H9 (cell line): ENCODE measurements at regions not wholly inside any gene's neighbourhood (a gene's known extent, or its start where the extent isn't known, plus 50 kb on each side); places are given as distances from the start of the nearest gene placed in this dataset.

Source experiments
- DNase-seq: peaks from one replicate; pipeline ENCODE4 v3.0.0-alpha.2; 2017
- H2AFZ ChIP-seq: one replicate; pipeline ENCODE4 v1.6.1; 2013; ENCODE audit warnings: mild to moderate bottlenecking, low read length, control low read depth, moderate library complexity
- H2AK5ac ChIP-seq: 2 replicates; pipeline ENCODE4 v1.6.1; 2013; ENCODE audit warnings: low read length, control low read depth, mixed read lengths; ENCODE audit not compliant: insufficient read length
- H2BK120ac ChIP-seq: one replicate; pipeline ENCODE4 v1.6.1; 2013; ENCODE audit warnings: low read depth, mild to moderate bottlenecking, low read length, control low read depth, inconsistent platforms; ENCODE audit not compliant: poor library complexity, severe bottlenecking
- H2BK12ac ChIP-seq: 2 replicates; pipeline ENCODE4 v1.6.1; 2013; ENCODE audit warnings: low read length, control low read depth, mixed read lengths, low read depth; ENCODE audit not compliant: insufficient read length
- H2BK15ac ChIP-seq: 2 replicates; pipeline ENCODE4 v1.6.1; 2013; ENCODE audit warnings: low read depth, low read length, control low read depth
- H2BK20ac ChIP-seq: one replicate; pipeline ENCODE4 v1.6.1; 2013; ENCODE audit warnings: low read depth, mild to moderate bottlenecking, low read length, control low read depth, inconsistent platforms; ENCODE audit not compliant: poor library complexity, severe bottlenecking
- H2BK5ac ChIP-seq: 2 replicates; pipeline ENCODE4 v1.6.1; 2013; ENCODE audit warnings: low read length, control low read depth, mixed read lengths; ENCODE audit not compliant: insufficient read length
- H3K14ac ChIP-seq: 2 replicates; pipeline ENCODE4 v1.6.1; 2013; ENCODE audit warnings: low read length, control low read depth; ENCODE audit not compliant: insufficient read depth
- H3K18ac ChIP-seq: 2 replicates; pipeline ENCODE4 v1.6.1; 2013; ENCODE audit warnings: low read depth, mild to moderate bottlenecking, mixed read lengths, low read length, control low read depth; ENCODE audit not compliant: insufficient read length
- H3K23ac ChIP-seq: 2 replicates; pipeline ENCODE4 v1.6.1; 2013; ENCODE audit warnings: low read length, control low read depth, mixed read lengths, low read depth; ENCODE audit not compliant: insufficient read length
- H3K23me2 ChIP-seq: 2 replicates; pipeline ENCODE4 v1.6.1; 2013; ENCODE audit warnings: low read depth, mild to moderate bottlenecking, mixed read lengths, low read length, control low read depth; ENCODE audit not compliant: insufficient read length, poor library complexity, severe bottlenecking
- H3K27ac ChIP-seq: 2 replicates; pipeline ENCODE4 v1.5.1; 2013; ENCODE audit warnings: low read length, control low read depth, mixed read lengths, low read depth; ENCODE audit not compliant: insufficient read length
- H3K27me3 ChIP-seq: 2 replicates; pipeline ENCODE4 v1.6.1; 2013; ENCODE audit warnings: low read length, control low read depth, inconsistent platforms; ENCODE audit not compliant: insufficient read depth
- H3K4ac ChIP-seq: 2 replicates; pipeline ENCODE4 v1.6.1; 2013; ENCODE audit warnings: low read depth, mild to moderate bottlenecking, control low read depth, inconsistent platforms, low read length, moderate library complexity
- H3K4me1 ChIP-seq: 2 replicates; pipeline ENCODE4 v1.6.1; 2013; ENCODE audit warnings: low read length, control low read depth, inconsistent platforms; ENCODE audit not compliant: insufficient read depth
- H3K4me2 ChIP-seq: 2 replicates; pipeline ENCODE4 v1.6.1; 2013; ENCODE audit warnings: low read length, control low read depth, mixed read lengths; ENCODE audit not compliant: insufficient read length, insufficient read depth
- H3K56ac ChIP-seq: 2 replicates; pipeline ENCODE4 v1.6.1; 2013; ENCODE audit warnings: low read depth, mild to moderate bottlenecking, mixed read lengths, low read length, control low read depth; ENCODE audit not compliant: insufficient read length
- H3K79me1 ChIP-seq: 2 replicates; pipeline ENCODE4 v1.6.1; 2013; ENCODE audit warnings: low read depth, mild to moderate bottlenecking, moderate library complexity, low read length, control low read depth, inconsistent platforms; ENCODE audit not compliant: insufficient read depth, poor library complexity, severe bottlenecking
- H3K79me2 ChIP-seq: 2 replicates; pipeline ENCODE4 v1.6.1; 2013; ENCODE audit warnings: low read length, control low read depth, inconsistent platforms; ENCODE audit not compliant: insufficient read depth
- H3K9ac ChIP-seq: 2 replicates; pipeline ENCODE4 v1.6.1; 2013; ENCODE audit warnings: low read length, control low read depth, mixed read lengths; ENCODE audit not compliant: insufficient read length; ENCODE audit errors: extremely low read depth
- H3K9me3 ChIP-seq: one replicate; pipeline ENCODE4 v1.6.1; 2013; ENCODE audit warnings: low read depth, low read length, inconsistent platforms; ENCODE audit not compliant: control insufficient read depth
- H3T11ph ChIP-seq: one replicate; pipeline ENCODE4 v1.6.1; 2013; ENCODE audit warnings: mild to moderate bottlenecking, low read length, control low read depth, inconsistent platforms
- H4K20me1 ChIP-seq: one replicate; pipeline ENCODE4 v1.6.1; 2013; ENCODE audit not compliant: control insufficient read depth, insufficient read length, insufficient read depth
- H4K5ac ChIP-seq: 2 replicates; pipeline ENCODE4 v1.6.1; 2013; ENCODE audit warnings: low read depth, mild to moderate bottlenecking, mixed read lengths, low read length, control low read depth; ENCODE audit not compliant: insufficient read length
- H4K8ac ChIP-seq: replicated peaks from 2 replicates; pipeline ENCODE4 v1.6.1; 2013; ENCODE audit warnings: low read length, control low read depth, mixed read lengths, low read depth; ENCODE audit not compliant: insufficient read length
- H4K91ac ChIP-seq: 2 replicates; pipeline ENCODE4 v1.6.1; 2013; ENCODE audit warnings: low read depth, mild to moderate bottlenecking, moderate library complexity, mixed read lengths, low read length, control low read depth; ENCODE audit not compliant: insufficient read length
- H3K27ac Mint-ChIP-seq, 3 experiments: 2 replicates in 2 of 3; 3 replicates in 1 of 3; pipeline ENCODE4 v1.8.0; 2020 to 2021; ENCODE audit warnings: mixed read lengths in 3 of 3, mild to moderate bottlenecking in 1 of 3, moderate library complexity in 1 of 3
- H3K27me3 Mint-ChIP-seq: 2 replicates; pipeline ENCODE4 v1.8.0; 2021; ENCODE audit warnings: low read depth, mild to moderate bottlenecking, moderate library complexity, mixed read lengths
- H3K36me3 Mint-ChIP-seq, 3 experiments: 2 replicates in 2 of 3; 3 replicates in 1 of 3; pipeline ENCODE4 v1.8.0; 2020 to 2021; ENCODE audit warnings: low read depth in 3 of 3, mixed read lengths in 3 of 3; ENCODE audit not compliant: insufficient read depth in 1 of 3
- H3K4me1 Mint-ChIP-seq, 2 experiments: 2 replicates each; pipeline ENCODE4 v1.8.0; 2020; ENCODE audit warnings: mixed read lengths in 2 of 2
- H3K4me3 Mint-ChIP-seq, 2 experiments: 2 replicates in 1 of 2; 3 replicates in 1 of 2; pipeline ENCODE4 v1.8.0; 2020 to 2021; ENCODE audit warnings: mild to moderate bottlenecking in 2 of 2, mixed read lengths in 2 of 2, moderate library complexity in 1 of 2
- H3K9me3 Mint-ChIP-seq, 2 experiments: 2 replicates in 1 of 2; 3 replicates in 1 of 2; pipeline ENCODE4 v1.8.0; 2020; ENCODE audit warnings: mild to moderate bottlenecking in 2 of 2, mixed read lengths in 2 of 2, moderate library complexity in 1 of 2
- CTCF ChIP-seq: fragments of 200-600 bp; sonication (generic); conservative IDR thresholded peaks from 3 replicates; pipeline ENCODE4 v1.8.0; 2021; ENCODE audit warnings: antibody characterized with exemption, mild to moderate bottlenecking
- WGBS: extraction: QIAGEN DNeasy Blood & Tissue Kit; methylation state at CpG from one replicate; pipeline ENCODE4 v1.1.7; 2013; ENCODE audit warnings: missing lambda C conversion rate, low lambda C conversion rate, mixed read lengths; ENCODE audit not compliant: insufficient read length; ENCODE audit errors: extremely low coverage; 5-methylcytosine and 5-hydroxymethylcytosine counted together

- Histone ChIP-seq H3K18ac (no peak overlapping the region), H3K23me2 (no peaks in the 10 kb centered on the region), H2AK5ac (no peak overlapping the region), H3K23ac (no peak overlapping the region), H3K9me3 (no peaks in the 10 kb centered on the region), H3K79me1 (no peaks in the 10 kb centered on the region), H2BK12ac (no peak overlapping the region), H3K4me1 (no peaks in the 10 kb centered on the region), H2BK120ac (no peak overlapping the region), H3K4ac (no peak overlapping the region), H2BK20ac (no peak overlapping the region), H4K8ac (no peak overlapping the region), H3K79me2 (no peaks in the 10 kb centered on the region), H4K91ac (no peak overlapping the region), H3K27me3 (no peaks in the 10 kb centered on the region), H4K20me1 (no peaks in the 10 kb centered on the region), H2BK5ac (no peak overlapping the region), H3K14ac (no peak overlapping the region), H3K9ac (no peak overlapping the region), H2BK15ac (no peak overlapping the region), H3K27ac (no peak overlapping the region), H3T11ph (no peak overlapping the region), H4K5ac (no peak overlapping the region), H3K4me2 (no peak overlapping the region), H2AFZ (no peak overlapping the region), H3K56ac (no peak overlapping the region)
- WGBS, result no CpG with 5 or more reads among the region's 1 CpG
- DNase-seq, result no peak
- Mint-ChIP-seq H3K27ac (no peak overlapping the region), H3K9me3 (0 out of 5 replicates have a peak, but pooled peaks cover 0 to 1% of the 10 kb centered on the region in 2 experiments), H3K4me1 (peaks cover 3 to 4% of the 10 kb centered on the region in 2 experiments; a peak in 2 of 4 replicates), H3K27me3 (no peaks in the 10 kb centered on the region), H3K4me3 (no peak overlapping the region), H3K36me3 (no peaks in the 10 kb centered on the region)
- TF ChIP-seq CTCF, result no peak
Measured at GRCh38 chr12:88812610-88813009, 232.3 kb upstream of the KITLG start.
